ENCODE measurements at regions not wholly inside any gene's neighbourhood (a gene's known extent, or its start where the extent isn't known, plus 50 kb on each side); places are given as distances from the start of the nearest gene placed in this dataset.

DNA sequence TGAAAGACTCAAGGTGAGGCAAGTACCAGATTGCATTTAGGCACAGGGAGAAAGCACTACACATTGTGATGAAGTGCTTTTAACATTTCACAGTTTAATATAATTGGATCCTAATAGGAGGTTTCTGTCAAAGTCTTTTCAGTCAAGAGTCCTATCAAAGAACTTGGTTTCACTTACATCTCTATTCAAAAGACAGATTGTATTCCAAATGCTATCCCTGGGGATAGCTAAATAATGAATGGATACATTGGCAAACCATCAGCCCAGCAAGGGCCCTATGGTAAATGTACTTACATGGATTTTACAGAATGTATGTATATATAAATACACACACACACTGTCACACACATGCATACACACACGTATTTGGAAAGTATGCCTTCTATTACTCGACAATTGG lies 655.5 kb upstream of the FLRT2 start:
- Histone ChIP-seq H3K27me3 (no peaks in the 10 kb centered on the region), H3K36me3 (no peaks in the 10 kb centered on the region), H3K9me3 (peaks cover 0 to 11% (median 0%) of the 10 kb centered on the region in 12 donors), H3K27ac (no peak overlapping the region), H3K4me3 (no peak overlapping the region), H3K4me1 (no peaks in the 10 kb centered on the region)
- intact Hi-C loops (cut with DNase I) = no loop called here
- ATAC-seq = no peak
- TF ChIP-seq POLR2A (IDR thresholded peaks at IDR 0.05) (no peak), CTCF (IDR thresholded peaks at IDR 0.05) (no peak)
- WGBS, 4 donors = 95 to 98% (median 97%) methylated on average over 2 of the region's 2 CpGs
- no peak for DNase-seq

DNA sequence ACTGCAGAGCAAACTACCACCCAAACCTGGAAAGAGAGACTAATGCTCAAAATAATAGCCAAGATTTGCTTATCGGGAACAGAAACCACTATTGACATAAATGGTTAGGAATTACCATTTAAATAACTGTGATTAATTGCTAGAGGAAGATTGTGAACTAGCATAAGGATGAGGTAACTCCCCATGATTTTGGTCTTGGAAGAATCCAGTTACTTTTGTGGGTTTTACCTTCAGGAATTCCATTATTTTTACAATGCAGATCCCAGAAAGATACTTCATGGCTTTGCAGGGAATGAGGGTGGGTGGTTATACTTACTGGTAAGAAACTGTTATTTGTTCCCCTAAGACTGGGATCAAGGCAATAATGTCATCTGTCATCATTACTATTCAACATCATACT lies 652.9 kb upstream of the FLRT2 start:
- TF ChIP-seq CTCF (IDR thresholded peaks at IDR 0.05) = no peak
- no peak for TF ChIP-seq POLR2A (IDR thresholded peaks at IDR 0.05)
- 64 to 84% (median 82%) methylated on average over 1 of the region's 1 CpG for WGBS, 4 donors
- no peak for DNase-seq
- H3K4me1 ChIP-seq = no peaks in the 10 kb centered on the region
- H3K4me3 ChIP-seq = no peak overlapping the region
- ATAC-seq = no peak
- intact Hi-C loops (cut with DNase I) = no loop called here
- H3K27me3 ChIP-seq = no peaks in the 10 kb centered on the region
- no peaks in the 10 kb centered on the region for H3K36me3 ChIP-seq
- H3K9me3 ChIP-seq = no peaks in the 10 kb centered on the region
- no peak overlapping the region for H3K27ac ChIP-seq

GRCh38 chr14:84882830-84883229 lies 647.1 kb upstream of the FLRT2 start:
- intact Hi-C loops (cut with DNase I) = no loop called here
- 79 to 93% (median 83%) methylated on average over 1 of the region's 1 CpG for WGBS, 4 donors
- H3K27me3 ChIP-seq = no peaks in the 10 kb centered on the region
- no peak for ATAC-seq
- peaks cover 0 to 25% (median 13%) of the 10 kb centered on the region in 12 donors for H3K9me3 ChIP-seq
- no peak overlapping the region for H3K27ac ChIP-seq
- H3K36me3 ChIP-seq = no peaks in the 10 kb centered on the region
- no peak for TF ChIP-seq POLR2A (IDR thresholded peaks at IDR 0.05)
- TF ChIP-seq CTCF (IDR thresholded peaks at IDR 0.05) = no peak
- no peak for DNase-seq
- H3K4me1 ChIP-seq = no peaks in the 10 kb centered on the region
- no peak overlapping the region for H3K4me3 ChIP-seq

DNA sequence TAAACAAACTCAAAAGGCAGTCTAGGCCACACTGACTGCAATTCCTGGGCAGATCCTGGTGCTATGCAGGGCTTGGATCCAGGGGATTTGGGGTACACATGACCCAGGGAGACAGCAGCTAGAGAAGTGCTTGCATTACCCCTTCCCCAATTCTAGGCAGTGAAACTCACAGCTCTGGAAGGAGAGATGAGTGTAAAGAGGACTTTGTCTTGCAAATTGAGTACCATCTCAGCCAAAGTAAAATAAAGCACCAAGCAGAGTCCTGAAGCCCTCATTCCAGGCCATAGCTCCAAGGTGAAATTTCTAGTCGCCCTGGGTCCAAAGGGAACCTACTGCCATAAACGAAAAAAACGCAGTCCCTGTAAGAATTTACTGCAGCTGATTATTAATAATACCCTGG lies 644.9 kb upstream of the FLRT2 start:
- no peaks in the 10 kb centered on the region for H3K27me3 ChIP-seq
- 88 to 97% (median 92%) methylated on average over 3 of the region's 3 CpGs for WGBS, 4 donors
- no peaks in the 10 kb centered on the region for H3K36me3 ChIP-seq
- TF ChIP-seq POLR2A (IDR thresholded peaks at IDR 0.05) (no peak), CTCF (IDR thresholded peaks at IDR 0.05) (no peak)
- no peak overlapping the region for H3K27ac ChIP-seq
- H3K4me1 ChIP-seq = no peaks in the 10 kb centered on the region
- no peak for DNase-seq
- intact Hi-C loops (cut with DNase I) = no loop called here
- peaks cover 0 to 37% (median 14%) of the 10 kb centered on the region in 12 donors for H3K9me3 ChIP-seq
- no peak for ATAC-seq
- H3K4me3 ChIP-seq = no peak overlapping the region
